PC-3 (cell line): ENCODE measurements at regions not wholly inside any gene's neighbourhood (a gene's known extent, or its start where the extent isn't known, plus 50 kb on each side); places are given as distances from the start of the nearest gene placed in this dataset.

Experiments used
- CTCF ChIP-seq: fragments of 300-600 bp; sonication (generic); conservative IDR thresholded peaks from 2 replicates; pipeline ENCODE4 v1.5.1; 2017; ENCODE audit warnings: antibody characterized with exemption, low read depth, mild to moderate bottlenecking, low read length
- EZH2 ChIP-seq: fragments of 300-600 bp; sonication (generic); IDR thresholded peaks from one replicate; pipeline ENCODE4 v1.6.1; 2017; ENCODE audit warnings: antibody characterized with exemption, mild to moderate bottlenecking, low read length; ENCODE audit not compliant: unreplicated experiment
- EZH2phosphoT487 ChIP-seq: fragments of 300-600 bp; sonication (generic); IDR thresholded peaks from 2 replicates; pipeline ENCODE4 v1.6.1; 2018; ENCODE audit warnings: mild to moderate bottlenecking, antibody characterized with exemption, low read length, borderline replicate concordance

- TF ChIP-seq CTCF: no peak
- TF ChIP-seq EZH2: no peak
- no peak for TF ChIP-seq EZH2phosphoT487
These were observed 578.7 kb downstream of the ADCYAP1 start for GRCh38 chr18:1483385-1483784.
